Lung (tissue), 11 donors: ENCODE measurements at regions not wholly inside any gene's neighbourhood (a gene's known extent, or its start where the extent isn't known, plus 50 kb on each side); places are given as distances from the start of the nearest gene placed in this dataset.

Experiments used
- ATAC-seq: fragments of 200-7000 bp; cut with Tn5 transposase; one replicate; pipeline ENCODE4 v1.9.1; 2020; ENCODE audit warnings: moderate number of reproducible peaks; ENCODE audit not compliant: insufficient read depth, low FRiP score
- DNase-seq, 3 donors: peaks; one replicate each; pipeline ENCODE4 v3.0.0-alpha.2; 2013 to 2017
- H3K27ac ChIP-seq, 2 donors: one replicate each; pipeline ENCODE4 v1.5.1; 2013; ENCODE audit warnings: mild to moderate bottlenecking in 2 of 2, moderate library complexity in 2 of 2, control low read depth in 1 of 2, inconsistent platforms in 1 of 2, low read depth in 1 of 2, low read length in 1 of 2
- H3K27me3 ChIP-seq, 3 donors: one replicate each; pipeline ENCODE4 v1.5.1; 2013; ENCODE audit warnings: low read length in 2 of 3; ENCODE audit not compliant: control insufficient read depth in 3 of 3, insufficient read depth in 3 of 3
- H3K36me3 ChIP-seq, 4 donors: one replicate each; pipeline ENCODE4 v1.5.1; 2013; ENCODE audit warnings: low read length in 4 of 4, mild to moderate bottlenecking in 1 of 4, moderate library complexity in 1 of 4; ENCODE audit not compliant: control insufficient read depth in 4 of 4, insufficient read depth in 4 of 4
- H3K4me1 ChIP-seq, 5 donors: one replicate each; pipeline ENCODE4 v1.5.1; 2013; ENCODE audit warnings: low read length in 5 of 5, mild to moderate bottlenecking in 2 of 5, moderate library complexity in 1 of 5; ENCODE audit not compliant: control insufficient read depth in 5 of 5, insufficient read depth in 5 of 5
- H3K4me3 ChIP-seq: one replicate; pipeline ENCODE4 v1.5.1; 2013; ENCODE audit warnings: mild to moderate bottlenecking, control low read depth, moderate library complexity
- H3K9ac ChIP-seq, 2 donors: one replicate each; pipeline ENCODE4 v1.5.1; 2013; ENCODE audit warnings: low read length in 2 of 2, control low read depth in 1 of 2; ENCODE audit not compliant: insufficient read depth in 1 of 2
- H3K9me3 ChIP-seq, 4 donors: one replicate each; pipeline ENCODE4 v1.5.1; 2013; ENCODE audit warnings: low read length in 3 of 4, mild to moderate bottlenecking in 1 of 4, moderate library complexity in 1 of 4; ENCODE audit not compliant: control insufficient read depth in 4 of 4, insufficient read depth in 3 of 4
- WGBS, 2 donors: extraction: QIAGEN DNeasy Blood & Tissue Kit; methylation state at CpG; one replicate each; pipeline ENCODE4 v1.1.7; 2013; 5-methylcytosine and 5-hydroxymethylcytosine counted together
- TF ChIP-seq, protein P1 (sequence below): IDR thresholded peaks from 2 replicates; pipeline ENCODE4 v1.5.1; 2012; ENCODE audit warnings: mild to moderate bottlenecking; ENCODE audit errors: control extremely low read depth, extremely low read depth
- donor health status: control.
- donor health status: control.
- donor health status: Bipolar disorder and iron deficiency.
- donor health status: healthy.
- donor health status: DM: yes; HTN: yes; CAD: no.

DNA sequence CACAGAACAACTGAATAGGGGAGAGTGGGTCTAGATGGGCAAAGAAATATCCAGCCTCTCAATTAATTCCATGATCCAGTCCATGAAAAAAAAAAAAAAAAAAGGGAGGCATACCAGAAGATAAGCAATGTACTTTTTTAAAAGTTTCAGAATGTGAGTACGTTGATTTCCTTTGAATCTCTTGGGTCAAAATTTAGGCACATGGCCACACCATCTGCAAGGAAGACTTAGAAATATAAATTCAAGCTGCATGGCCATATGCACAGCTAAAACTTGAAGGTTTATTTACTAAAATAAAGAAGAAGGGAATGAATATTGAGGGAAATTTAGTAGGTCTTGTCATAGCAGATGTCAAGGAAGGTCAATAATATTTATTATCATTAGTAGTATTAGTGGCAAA lies 286.5 kb upstream of the CDH7 start:
- Histone ChIP-seq H3K9me3 (no peaks in the 10 kb centered on the region), H3K27ac (no peak overlapping the region), H3K27me3 (no peaks in the 10 kb centered on the region), H3K9ac (no peak overlapping the region), H3K36me3 (no peaks in the 10 kb centered on the region), H3K4me3 (no peak overlapping the region), H3K4me1 (no peaks in the 10 kb centered on the region)
- ATAC-seq, result no peak
- TF ChIP-seq, protein P1, sequence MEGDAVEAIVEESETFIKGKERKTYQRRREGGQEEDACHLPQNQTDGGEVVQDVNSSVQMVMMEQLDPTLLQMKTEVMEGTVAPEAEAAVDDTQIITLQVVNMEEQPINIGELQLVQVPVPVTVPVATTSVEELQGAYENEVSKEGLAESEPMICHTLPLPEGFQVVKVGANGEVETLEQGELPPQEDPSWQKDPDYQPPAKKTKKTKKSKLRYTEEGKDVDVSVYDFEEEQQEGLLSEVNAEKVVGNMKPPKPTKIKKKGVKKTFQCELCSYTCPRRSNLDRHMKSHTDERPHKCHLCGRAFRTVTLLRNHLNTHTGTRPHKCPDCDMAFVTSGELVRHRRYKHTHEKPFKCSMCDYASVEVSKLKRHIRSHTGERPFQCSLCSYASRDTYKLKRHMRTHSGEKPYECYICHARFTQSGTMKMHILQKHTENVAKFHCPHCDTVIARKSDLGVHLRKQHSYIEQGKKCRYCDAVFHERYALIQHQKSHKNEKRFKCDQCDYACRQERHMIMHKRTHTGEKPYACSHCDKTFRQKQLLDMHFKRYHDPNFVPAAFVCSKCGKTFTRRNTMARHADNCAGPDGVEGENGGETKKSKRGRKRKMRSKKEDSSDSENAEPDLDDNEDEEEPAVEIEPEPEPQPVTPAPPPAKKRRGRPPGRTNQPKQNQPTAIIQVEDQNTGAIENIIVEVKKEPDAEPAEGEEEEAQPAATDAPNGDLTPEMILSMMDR, result no peak
- no peak for DNase-seq
- 74 to 86% methylated on average over 1 of the region's 1 CpG for WGBS, 2 donors

DNA sequence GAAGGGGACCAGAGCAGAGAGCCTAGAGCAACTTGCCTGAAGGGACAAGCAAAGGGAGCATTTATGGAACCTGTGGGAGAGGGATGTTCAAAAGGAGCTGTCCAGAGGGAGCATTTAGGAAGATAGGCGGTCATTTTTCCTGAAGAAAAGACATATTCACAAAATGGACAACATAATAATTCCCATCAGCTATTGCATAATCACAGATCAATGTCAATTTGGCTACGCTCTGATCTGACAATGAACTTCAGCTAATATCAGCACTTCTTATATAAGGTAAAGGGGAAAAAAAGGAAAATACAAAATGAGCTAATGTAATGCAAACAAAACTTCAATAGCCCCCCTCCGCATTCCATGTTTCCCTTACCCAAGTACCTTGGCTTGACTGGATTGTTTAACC lies 291.1 kb upstream of the CDH7 start:
- Histone ChIP-seq H3K4me3 (no peak overlapping the region), H3K9ac (no peak overlapping the region), H3K9me3 (no peaks in the 10 kb centered on the region), H3K36me3 (no peaks in the 10 kb centered on the region), H3K4me1 (no peaks in the 10 kb centered on the region), H3K27ac (no peak overlapping the region), H3K27me3 (no peaks in the 10 kb centered on the region)
- no peak for ATAC-seq
- 92% methylated on average over 3 of the region's 3 CpGs for WGBS, 2 donors
- TF ChIP-seq, protein P1, result no peak
- no peak for DNase-seq

DNA sequence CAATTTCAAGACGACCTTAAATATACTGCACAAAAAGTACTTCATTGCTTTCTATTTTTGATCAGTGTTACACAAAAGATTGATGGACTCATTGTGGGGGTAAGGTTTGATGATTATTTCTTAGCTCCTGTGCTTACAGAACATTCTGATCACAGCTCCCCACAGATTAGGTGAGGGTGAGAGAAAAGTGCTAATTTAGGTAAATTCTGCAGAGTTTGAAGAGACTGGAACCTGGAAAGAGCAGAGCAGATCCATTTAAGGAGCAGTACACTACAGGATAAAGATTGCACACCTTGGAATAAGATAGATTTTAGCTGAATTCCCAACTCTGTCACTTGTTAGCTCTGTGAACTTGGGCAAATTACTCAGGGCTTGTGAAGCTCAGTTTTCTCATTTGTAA lies 291.9 kb upstream of the CDH7 start:
- Histone ChIP-seq H3K9me3 (no peaks in the 10 kb centered on the region), H3K4me1 (no peaks in the 10 kb centered on the region), H3K4me3 (no peak overlapping the region), H3K36me3 (no peaks in the 10 kb centered on the region), H3K27me3 (no peaks in the 10 kb centered on the region), H3K27ac (no peak overlapping the region), H3K9ac (no peak overlapping the region)
- 12 to 30% methylated on average over 1 of the region's 1 CpG for WGBS, 2 donors
- ATAC-seq, result no peak
- TF ChIP-seq, protein P1, result no peak
- DNase-seq, result no peak

DNA sequence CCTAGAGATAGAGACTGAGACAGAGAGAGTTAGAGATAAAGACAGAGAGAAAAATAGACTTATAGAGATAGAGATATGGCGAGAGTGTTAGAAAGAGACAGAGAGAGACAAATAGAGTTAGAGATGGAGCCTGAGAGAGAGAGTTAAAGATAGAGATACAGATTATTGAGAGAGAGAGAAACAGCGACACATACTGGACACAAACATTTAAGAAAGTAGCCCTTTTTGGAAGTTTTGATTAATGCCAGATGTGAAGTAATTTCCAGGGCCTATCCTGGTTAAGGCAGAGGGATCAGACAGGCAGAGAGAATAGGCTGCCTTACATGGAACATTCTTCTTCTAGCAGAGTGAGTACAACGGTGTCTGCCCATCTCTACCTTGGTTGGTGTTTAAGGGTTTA lies 311.6 kb upstream of the CDH7 start:
- Histone ChIP-seq H3K36me3 (no peaks in the 10 kb centered on the region), H3K9ac (no peak overlapping the region), H3K27ac (no peak overlapping the region), H3K9me3 (no peaks in the 10 kb centered on the region), H3K4me3 (no peak overlapping the region), H3K27me3 (no peaks in the 10 kb centered on the region), H3K4me1 (no peaks in the 10 kb centered on the region)
- ATAC-seq (no peak), DNase-seq (peak in 2 of 3 donors; percentile 13 to 49)
- 61 to 65% methylated on average over 3 of the region's 3 CpGs for WGBS, 2 donors
- TF ChIP-seq, protein P1, result no peak
